ENCODE measurements at regions not wholly inside any gene's neighbourhood (a gene's known extent, or its start where the extent isn't known, plus 50 kb on each side); places are given as distances from the start of the nearest gene placed in this dataset.

- Mint-ChIP-seq H3K27ac (no peak overlapping the region), H3K27me3 (no peaks in the 10 kb centered on the region), H3K36me3 (ENCODE audit: low read depth) (no peaks in the 10 kb centered on the region), H3K4me1 (ENCODE audit: low read depth) (peaks cover 3% of the 10 kb centered on the region), H3K9me3 (no peaks in the 10 kb centered on the region), H3K4me3 (no peak overlapping the region)
- DNase-seq = no peak
Measured at GRCh38 chr1:192916021-192916420, 107.2 kb downstream of the RGS2 start.

- Mint-ChIP-seq H3K4me1 (ENCODE audit: low read depth) (peaks cover 3% of the 10 kb centered on the region), H3K4me3 (no peak overlapping the region), H3K36me3 (ENCODE audit: low read depth) (no peaks in the 10 kb centered on the region), H3K9me3 (no peaks in the 10 kb centered on the region), H3K27me3 (no peaks in the 10 kb centered on the region), H3K27ac (no peak overlapping the region)
- DNase-seq = no peak
Measured at GRCh38 chr1:192918259-192918658, 109.4 kb downstream of the RGS2 start.

GRCh38 chr1:192920412-192920811, 111.6 kb downstream of the RGS2 start:
- Mint-ChIP-seq H3K36me3 (ENCODE audit: low read depth) (no peaks in the 10 kb centered on the region), H3K27ac (no peak overlapping the region), H3K9me3 (no peaks in the 10 kb centered on the region), H3K4me3 (no peak overlapping the region), H3K27me3 (no peaks in the 10 kb centered on the region), H3K4me1 (ENCODE audit: low read depth) (no peaks in the 10 kb centered on the region)
- no peak for DNase-seq

GRCh38 chr1:192925609-192926008, 116.8 kb downstream of the RGS2 start:
- H3K4me1 Mint-ChIP-seq (ENCODE audit: low read depth) = no peaks in the 10 kb centered on the region
- no peaks in the 10 kb centered on the region for H3K27me3 Mint-ChIP-seq
- H3K4me3 Mint-ChIP-seq = no peak overlapping the region
- no peaks in the 10 kb centered on the region for H3K36me3 Mint-ChIP-seq (ENCODE audit: low read depth)
- no peak overlapping the region for H3K27ac Mint-ChIP-seq
- H3K9me3 Mint-ChIP-seq = no peaks in the 10 kb centered on the region
- no peak for DNase-seq

GRCh38 chr1:192926736-192927135, 117.9 kb downstream of the RGS2 start:
- Mint-ChIP-seq H3K9me3 (no peaks in the 10 kb centered on the region), H3K27ac (no peak overlapping the region), H3K36me3 (ENCODE audit: low read depth) (no peaks in the 10 kb centered on the region), H3K27me3 (no peaks in the 10 kb centered on the region), H3K4me3 (no peak overlapping the region), H3K4me1 (ENCODE audit: low read depth) (no peaks in the 10 kb centered on the region)
- DNase-seq = no peak

- Mint-ChIP-seq H3K27me3 (no peaks in the 10 kb centered on the region), H3K27ac (no peak overlapping the region), H3K9me3 (no peaks in the 10 kb centered on the region), H3K4me3 (no peak overlapping the region), H3K36me3 (ENCODE audit: low read depth) (no peaks in the 10 kb centered on the region), H3K4me1 (ENCODE audit: low read depth) (no peaks in the 10 kb centered on the region)
- DNase-seq = no peak
Measured at GRCh38 chr1:192927496-192927895, 118.7 kb downstream of the RGS2 start.

GRCh38 chr1:192929597-192929996, 120.8 kb downstream of the RGS2 start:
- DNase-seq = no peak
- H3K36me3 Mint-ChIP-seq (ENCODE audit: low read depth) = no peaks in the 10 kb centered on the region
- peaks cover 2% of the 10 kb centered on the region for H3K4me1 Mint-ChIP-seq (ENCODE audit: low read depth)
- no peaks in the 10 kb centered on the region for H3K9me3 Mint-ChIP-seq
- no peaks in the 10 kb centered on the region for H3K27me3 Mint-ChIP-seq
- no peak overlapping the region for H3K4me3 Mint-ChIP-seq
- no peak overlapping the region for H3K27ac Mint-ChIP-seq

- no peak for DNase-seq
- Mint-ChIP-seq H3K27me3 (no peaks in the 10 kb centered on the region), H3K27ac (no peak overlapping the region), H3K4me1 (ENCODE audit: low read depth) (peaks cover 21% of the 10 kb centered on the region), H3K9me3 (no peaks in the 10 kb centered on the region), H3K36me3 (ENCODE audit: low read depth) (no peaks in the 10 kb centered on the region), H3K4me3 (no peak overlapping the region)
Measured at GRCh38 chr1:192933744-192934143, 124.9 kb downstream of the RGS2 start.

- Mint-ChIP-seq H3K27ac (peak overlapping the region; percentile 53), H3K27me3 (no peaks in the 10 kb centered on the region), H3K9me3 (no peaks in the 10 kb centered on the region), H3K4me1 (ENCODE audit: low read depth) (peaks cover 21% of the 10 kb centered on the region), H3K4me3 (no peak overlapping the region), H3K36me3 (ENCODE audit: low read depth) (no peaks in the 10 kb centered on the region)
- no peak for DNase-seq
Measured at GRCh38 chr1:192936313-192937018, 122.7 kb downstream of the UCHL5 start.

- Mint-ChIP-seq H3K9me3 (no peaks in the 10 kb centered on the region), H3K36me3 (ENCODE audit: low read depth) (no peaks in the 10 kb centered on the region), H3K27me3 (no peaks in the 10 kb centered on the region), H3K4me3 (no peak overlapping the region), H3K4me1 (ENCODE audit: low read depth) (peaks cover 21% of the 10 kb centered on the region), H3K27ac (peak overlapping the region; percentile 22)
- DNase-seq = no peak
Measured at GRCh38 chr1:192937128-192937527, 122.0 kb downstream of the UCHL5 start.

GRCh38 chr1:192939440-192939839, 119.7 kb downstream of the UCHL5 start:
- no peaks in the 10 kb centered on the region for H3K36me3 Mint-ChIP-seq (ENCODE audit: low read depth)
- H3K4me3 Mint-ChIP-seq = no peak overlapping the region
- no peak overlapping the region for H3K27ac Mint-ChIP-seq
- H3K27me3 Mint-ChIP-seq = no peaks in the 10 kb centered on the region
- peaks cover 20% of the 10 kb centered on the region for H3K4me1 Mint-ChIP-seq (ENCODE audit: low read depth)
- H3K9me3 Mint-ChIP-seq = no peaks in the 10 kb centered on the region
- DNase-seq = no peak

- Mint-ChIP-seq H3K27ac (no peak overlapping the region), H3K4me3 (no peak overlapping the region), H3K4me1 (ENCODE audit: low read depth) (peaks cover 19% of the 10 kb centered on the region)
Measured at GRCh38 chr1:192940658-192941057, 118.5 kb downstream of the UCHL5 start.

GRCh38 chr1:192941722-192942411, 117.3 kb downstream of the UCHL5 start:
- H3K27me3 Mint-ChIP-seq = no peaks in the 10 kb centered on the region
- no peak for DNase-seq
- no peak overlapping the region for H3K27ac Mint-ChIP-seq
- no peaks in the 10 kb centered on the region for H3K36me3 Mint-ChIP-seq (ENCODE audit: low read depth)
- peaks cover 7% of the 10 kb centered on the region for H3K4me1 Mint-ChIP-seq (ENCODE audit: low read depth)
- no peak overlapping the region for H3K4me3 Mint-ChIP-seq
- no peaks in the 10 kb centered on the region for H3K9me3 Mint-ChIP-seq

More at GRCh38 chr1:192940658-192941057, 118.5 kb downstream of the UCHL5 start:
- Mint-ChIP-seq H3K27me3 (no peaks in the 10 kb centered on the region), H3K36me3 (ENCODE audit: low read depth) (no peaks in the 10 kb centered on the region), H3K9me3 (no peaks in the 10 kb centered on the region)
- DNase-seq = no peak

- Mint-ChIP-seq H3K27me3 (no peaks in the 10 kb centered on the region), H3K9me3 (no peaks in the 10 kb centered on the region), H3K4me3 (no peak overlapping the region), H3K27ac (no peak overlapping the region), H3K4me1 (ENCODE audit: low read depth) (no peaks in the 10 kb centered on the region), H3K36me3 (ENCODE audit: low read depth) (no peaks in the 10 kb centered on the region)
- no peak for DNase-seq
Measured at GRCh38 chr1:192943108-192943507, 116.1 kb downstream of the UCHL5 start.

GRCh38 chr1:192943522-192943921, 115.6 kb downstream of the UCHL5 start:
- Mint-ChIP-seq H3K9me3 (no peaks in the 10 kb centered on the region), H3K4me3 (no peak overlapping the region), H3K36me3 (ENCODE audit: low read depth) (no peaks in the 10 kb centered on the region), H3K27me3 (no peaks in the 10 kb centered on the region), H3K4me1 (ENCODE audit: low read depth) (no peaks in the 10 kb centered on the region), H3K27ac (no peak overlapping the region)
- no peak for DNase-seq
